ENCODE measurements at regions not wholly inside any gene's neighbourhood (a gene's known extent, or its start where the extent isn't known, plus 50 kb on each side); places are given as distances from the start of the nearest gene placed in this dataset.
"Not testable (repeated sequence)": the region's sequence is repeated elsewhere in the genome, so short reads cannot be mapped to it uniquely, and the experiment has no call there.

DNA sequence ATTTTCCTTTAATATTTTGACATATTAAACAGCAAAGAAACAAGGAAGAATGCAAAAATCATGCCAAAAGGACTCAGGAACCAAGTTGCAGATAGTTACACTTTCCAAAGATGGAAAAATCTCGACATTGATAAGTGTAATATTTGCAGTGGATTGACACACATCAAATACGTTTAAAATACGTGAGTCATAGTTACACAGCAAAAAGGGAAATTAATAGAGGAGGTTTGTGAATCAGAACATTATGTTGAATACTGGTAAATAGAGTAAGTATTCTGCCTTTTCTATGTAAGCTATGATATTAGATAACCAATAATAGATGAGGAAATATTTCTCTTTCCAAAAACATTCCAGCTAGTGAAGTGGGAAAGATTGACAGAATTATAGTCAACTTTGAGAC is 1761.3 kb upstream of the IGFBP7 start:
- no peak for ATAC-seq
- DNase-seq = no peak
- intact Hi-C loops (cut with micrococcal nuclease) = no loop called here

- ATAC-seq (no peak), DNase-seq (no peak)
- intact Hi-C loops (cut with micrococcal nuclease) = no loop called here
Measured at GRCh38 chr4:58849026-58849425, 1738.8 kb upstream of the IGFBP7 start.

GRCh38 chr4:58843455-58843854 is 1733.3 kb upstream of the IGFBP7 start:
- DNase-seq = no peak
- ATAC-seq = no peak
- intact Hi-C loops (cut with micrococcal nuclease) = no loop called here

- DNase-seq = no peak
- ATAC-seq = no peak
- intact Hi-C loops (cut with micrococcal nuclease) = no loop called here
Measured at GRCh38 chr4:58833126-58833525, 1722.9 kb upstream of the IGFBP7 start.

DNA sequence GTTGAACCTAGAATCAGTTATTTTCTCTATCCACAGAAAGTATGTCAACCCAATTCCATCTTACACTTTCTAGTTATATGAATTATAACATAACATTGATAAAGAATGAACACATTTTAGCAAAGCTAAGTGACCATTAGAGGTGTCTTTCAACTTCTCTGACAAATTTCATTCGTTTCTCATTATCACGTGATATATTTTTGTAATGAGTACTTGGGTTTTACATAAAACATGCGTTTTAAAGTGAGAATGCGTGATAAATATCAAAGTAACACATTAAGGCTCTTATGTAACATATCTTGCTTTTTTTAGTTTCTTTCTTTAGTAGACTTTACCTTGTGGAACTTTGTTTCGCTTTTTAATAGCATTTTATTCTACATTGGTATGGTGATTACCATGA is 1715.1 kb upstream of the IGFBP7 start:
- DNase-seq = no peak
- no peak for ATAC-seq
- intact Hi-C loops (cut with micrococcal nuclease) = no loop called here

- DNase-seq; intact Hi-C loops (cut with micrococcal nuclease); ATAC-seq: not testable (repeated sequence)
Measured at GRCh38 chr4:58818560-58818959, 1708.4 kb upstream of the IGFBP7 start.

DNA sequence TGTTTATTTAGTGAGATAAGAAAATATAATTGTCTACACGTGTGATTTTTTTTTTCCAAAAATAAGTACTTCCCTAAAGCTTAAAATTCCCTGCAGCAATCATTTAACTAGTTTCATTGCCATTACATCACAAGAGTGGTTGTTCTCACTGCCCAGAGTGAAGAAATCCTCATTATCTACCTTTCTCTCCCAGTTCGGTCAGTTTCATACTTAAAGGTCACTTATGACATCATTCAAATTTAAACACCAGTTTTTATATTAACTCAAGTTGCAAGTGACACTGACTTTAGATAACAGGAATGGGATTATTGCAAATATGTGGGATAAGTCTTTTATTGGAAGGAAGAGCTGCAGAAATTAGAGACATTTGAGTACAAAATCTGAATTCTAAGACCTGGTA is 1699.8 kb upstream of the IGFBP7 start:
- DNase-seq (no peak), ATAC-seq (no peak)
- intact Hi-C loops (cut with micrococcal nuclease) = no loop called here

GRCh38 chr4:58809366-58809765 is 1699.2 kb upstream of the IGFBP7 start:
- intact Hi-C loops (cut with micrococcal nuclease) = no loop called here
- ATAC-seq (no peak), DNase-seq (no peak)

DNA sequence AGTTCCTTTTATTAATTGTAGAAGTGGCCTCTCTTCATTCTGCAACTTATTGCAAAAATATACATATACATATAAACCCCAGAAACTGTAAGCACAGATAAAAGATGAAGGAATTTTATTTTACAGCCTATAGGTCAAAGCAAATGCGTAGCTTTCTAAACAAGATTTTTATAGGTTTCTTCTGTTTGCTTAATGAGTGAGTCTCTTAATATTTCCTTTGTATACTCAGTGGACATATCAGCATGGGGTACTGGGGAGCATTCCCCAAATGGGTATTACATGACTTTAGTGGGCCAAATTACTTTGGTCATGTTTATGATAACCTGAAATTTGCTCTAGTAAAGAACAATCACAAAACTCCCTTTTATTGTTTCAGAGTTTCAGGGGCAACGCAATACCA is 1698.6 kb upstream of the IGFBP7 start:
- ATAC-seq (no peak), DNase-seq (no peak)
- intact Hi-C loops (cut with micrococcal nuclease) = no loop called here

DNA sequence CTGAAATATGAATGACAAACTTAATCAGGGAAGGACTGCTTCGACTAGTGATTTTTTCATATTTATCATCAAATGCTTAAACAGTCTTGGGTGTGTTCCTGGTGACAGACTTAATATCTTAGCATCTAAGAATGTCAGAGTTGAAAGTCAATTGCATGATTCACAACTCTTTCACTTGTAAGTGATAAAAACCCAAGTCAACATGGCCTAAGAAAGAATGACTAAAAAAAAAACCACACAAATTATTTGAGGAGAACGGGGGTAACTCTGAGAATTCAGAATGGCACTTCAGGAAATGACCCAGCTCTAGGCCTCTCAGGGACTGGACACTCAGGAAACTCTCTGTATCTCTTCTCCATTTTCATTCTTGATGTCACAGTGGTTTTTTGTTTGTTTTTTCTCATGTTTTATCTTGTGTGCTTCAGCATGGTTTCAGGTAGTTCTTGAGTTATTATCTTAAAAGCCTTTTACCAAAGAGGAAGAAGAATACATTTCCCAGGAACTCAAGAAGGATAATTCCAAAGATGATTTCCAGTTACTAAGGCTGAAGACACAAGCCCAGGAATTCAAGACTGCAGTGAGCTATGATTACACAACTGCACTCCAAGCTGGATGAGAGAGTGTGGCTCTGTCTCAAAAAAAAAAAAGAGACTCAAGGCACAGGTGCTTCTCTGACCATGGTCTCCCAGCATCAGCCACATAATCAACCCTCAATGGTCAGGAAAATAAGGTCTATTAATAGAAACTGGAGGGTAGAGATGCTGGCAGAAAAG is 1697.8 kb upstream of the IGFBP7 start:
- no peak for ATAC-seq
- DNase-seq = no peak
- intact Hi-C loops (cut with micrococcal nuclease) = no loop called here

- DNase-seq (no peak), ATAC-seq (no peak)
- intact Hi-C loops (cut with micrococcal nuclease) = no loop called here
Measured at GRCh38 chr4:58776627-58777026, 1666.4 kb upstream of the IGFBP7 start.

- ATAC-seq (no peak), DNase-seq (no peak)
- intact Hi-C loops (cut with micrococcal nuclease) = no loop called here
Measured at GRCh38 chr4:58767598-58767997, 1657.4 kb upstream of the IGFBP7 start.

GRCh38 chr4:58766763-58767162 is 1656.6 kb upstream of the IGFBP7 start:
- intact Hi-C loops (cut with micrococcal nuclease) = no loop called here
- ATAC-seq = no peak
- DNase-seq = no peak

DNA sequence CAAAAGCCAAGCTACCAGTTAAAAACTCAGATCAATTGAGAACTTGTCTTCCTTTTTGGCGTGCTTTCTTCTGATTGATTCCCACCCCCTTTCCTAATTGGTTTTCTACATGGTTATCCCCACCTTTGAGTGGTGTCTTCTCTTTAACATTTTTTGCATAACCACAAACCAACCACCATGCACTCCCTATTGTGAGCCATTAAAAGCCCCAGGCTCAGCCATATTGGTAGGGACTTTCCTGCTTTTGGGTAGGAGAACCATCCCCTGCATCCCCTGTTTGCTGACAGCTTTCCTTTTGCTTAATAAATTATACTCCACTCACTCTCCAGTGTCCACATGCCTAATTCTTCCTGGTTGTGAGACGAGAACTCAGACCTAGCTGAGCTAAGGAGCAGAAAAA is 1651.4 kb upstream of the IGFBP7 start:
- intact Hi-C loops (cut with micrococcal nuclease) = no loop called here
- no peak for DNase-seq
- ATAC-seq = no peak

DNA sequence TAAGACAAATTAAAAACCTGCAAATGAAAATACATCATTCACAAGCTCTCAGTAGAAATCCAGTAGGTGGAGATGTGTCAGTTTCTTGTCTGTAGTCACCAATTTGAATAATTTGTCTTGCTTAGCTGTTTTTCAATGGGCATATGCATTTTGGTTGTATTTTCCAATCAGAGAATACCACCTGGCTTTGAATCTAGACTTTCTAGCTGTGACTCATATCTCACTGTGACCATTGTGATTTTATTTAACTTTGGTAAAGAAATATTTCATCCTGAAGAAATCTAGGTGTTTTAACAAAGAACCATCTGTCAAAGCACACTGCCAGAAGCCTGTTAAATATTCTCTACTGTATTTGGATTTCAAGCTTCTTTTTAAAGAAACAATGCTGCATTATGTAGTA is 1650.6 kb upstream of the IGFBP7 start:
- intact Hi-C loops (cut with micrococcal nuclease) = no loop called here
- no peak for DNase-seq
- no peak for ATAC-seq

GRCh38 chr4:58760100-58760499 is 1649.9 kb upstream of the IGFBP7 start:
- ATAC-seq = no peak
- intact Hi-C loops (cut with micrococcal nuclease) = no loop called here
- DNase-seq = no peak

DNA sequence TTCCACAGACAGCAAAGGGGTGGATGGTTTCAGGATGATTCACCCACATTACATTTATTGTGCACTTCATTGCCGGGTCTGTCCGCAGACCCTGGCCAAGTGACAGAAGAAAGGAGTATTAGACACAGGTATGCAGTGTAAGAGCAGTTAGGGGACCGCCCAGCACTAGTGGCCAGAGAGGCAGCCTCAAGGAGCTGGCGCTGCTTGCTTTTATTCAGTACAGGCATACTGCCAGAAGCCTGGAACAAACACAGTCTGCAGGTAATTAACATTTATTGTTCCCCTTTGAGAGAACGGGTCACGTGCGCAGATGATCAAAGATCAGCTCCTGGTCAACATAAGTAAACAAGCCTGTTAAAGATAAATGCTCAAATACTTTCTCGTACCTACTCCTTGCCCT is 1639.0 kb upstream of the IGFBP7 start:
- ATAC-seq = no peak
- intact Hi-C loops (cut with micrococcal nuclease) = no loop called here
- no peak for DNase-seq

DNA sequence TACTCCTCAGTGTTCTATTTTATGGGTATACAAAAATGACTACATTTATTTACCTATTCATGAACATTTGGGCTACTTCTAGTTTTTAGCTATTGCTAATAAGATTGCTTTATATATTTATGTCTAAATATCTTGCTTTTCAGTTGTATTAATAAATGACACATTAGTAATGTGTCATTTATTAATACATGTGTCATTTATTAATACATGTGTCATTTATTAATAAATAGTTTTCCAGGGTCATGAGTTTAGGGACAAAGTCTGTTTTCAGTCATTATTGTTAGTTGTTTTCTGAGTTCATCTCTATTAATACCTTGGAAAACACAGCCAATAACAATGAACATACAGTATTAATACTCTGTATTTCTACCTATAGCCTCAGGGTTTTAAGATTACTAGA is 1630.7 kb upstream of the IGFBP7 start:
- ATAC-seq (no peak), DNase-seq (no peak)
- intact Hi-C loops (cut with micrococcal nuclease) = no loop called here

DNA sequence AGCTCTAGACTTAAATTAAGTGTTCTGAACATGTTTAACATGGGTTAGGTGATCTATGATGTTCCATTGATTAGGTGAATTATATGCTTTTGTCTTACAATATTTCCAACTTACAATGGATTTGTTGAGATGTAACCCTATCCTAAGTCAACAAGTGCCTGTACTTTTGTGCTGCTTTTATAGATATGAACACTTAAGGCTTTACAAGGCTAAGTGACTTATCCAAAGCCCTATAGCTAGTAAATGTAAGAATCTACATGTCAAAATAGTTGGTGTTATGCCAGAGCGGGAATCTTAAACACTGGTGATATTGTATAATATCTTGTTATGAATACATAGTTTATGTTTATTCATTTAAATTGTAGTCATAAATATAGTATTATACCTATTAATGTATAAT is 1629.1 kb upstream of the IGFBP7 start:
- DNase-seq = no peak
- intact Hi-C loops (cut with micrococcal nuclease) = no loop called here
- no peak for ATAC-seq

DNA sequence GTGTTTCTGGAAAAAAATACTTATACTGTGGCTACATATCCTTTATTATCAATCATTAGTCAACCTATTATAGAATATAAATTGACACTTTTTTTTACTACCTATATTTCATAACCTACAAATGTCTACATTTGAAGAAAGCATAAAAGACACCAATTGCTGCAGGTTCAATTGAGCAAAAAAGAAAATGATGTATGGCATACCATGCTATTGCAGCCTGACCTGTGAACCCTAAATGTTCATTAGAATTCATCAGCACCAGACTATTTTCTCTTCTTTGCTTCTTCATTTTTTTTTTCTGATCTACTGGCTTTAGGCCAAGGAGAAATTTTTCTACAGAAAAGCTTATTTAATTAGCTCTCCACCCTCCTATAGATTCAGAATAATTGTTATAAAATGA is 1628.2 kb upstream of the IGFBP7 start:
- DNase-seq = no peak
- ATAC-seq = no peak
- intact Hi-C loops (cut with micrococcal nuclease) = no loop called here

DNA sequence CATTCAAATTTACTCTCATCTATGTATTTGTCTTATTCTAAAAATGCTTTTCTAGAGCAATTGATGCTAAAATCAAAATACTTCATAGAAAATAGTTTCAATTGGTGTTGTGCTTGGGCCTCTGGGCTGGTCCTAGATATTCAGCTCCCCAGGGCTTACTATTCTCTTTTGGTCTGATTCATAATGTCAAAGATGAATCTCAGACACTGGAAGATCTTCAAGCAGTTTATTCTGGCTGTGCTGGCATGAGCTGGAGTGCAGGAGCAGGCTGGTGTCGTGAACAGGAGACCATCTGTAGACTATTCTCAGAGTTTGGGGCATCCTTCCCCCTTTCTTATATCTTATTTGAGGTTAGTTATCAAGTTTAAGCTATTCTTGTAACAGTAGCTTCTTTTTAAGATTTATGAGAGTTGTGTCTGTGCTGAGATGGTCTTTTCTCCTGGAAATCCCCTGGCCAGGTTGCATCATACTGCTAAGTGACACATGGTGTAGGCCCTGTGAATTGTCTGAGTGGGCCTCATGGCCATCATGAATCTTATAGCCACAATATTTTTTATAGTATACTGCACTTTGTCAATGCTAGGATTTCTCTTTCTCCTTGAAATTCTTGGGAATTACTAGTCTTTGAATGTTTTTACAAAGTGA is 1624.0 kb upstream of the IGFBP7 start:
- ATAC-seq (no peak), DNase-seq (no peak)
- intact Hi-C loops (cut with micrococcal nuclease) = no loop called here

Measured in left ventricle myocardium superior (tissue), 1 donor.